AG09309 (cell line): ENCODE measurements at regions not wholly inside any gene's neighbourhood (a gene's known extent, or its start where the extent isn't known, plus 50 kb on each side); places are given as distances from the start of the nearest gene placed in this dataset.

Experiments
- DNase-seq: peaks from one replicate; pipeline ENCODE4 v3.0.0-alpha.2; 2010; ENCODE audit warnings: low read depth
- H3K4me3 ChIP-seq: 2 replicates; pipeline ENCODE4 v1.5.1; 2011; ENCODE audit warnings: mild to moderate bottlenecking, low read depth, low read length, moderate library complexity; ENCODE audit not compliant: control insufficient read depth
- TF ChIP-seq, protein P1 (sequence below): IDR thresholded peaks from 2 replicates; pipeline ENCODE4 v1.5.1; 2011; ENCODE audit warnings: mild to moderate bottlenecking, low read depth, low read length, inconsistent platforms; ENCODE audit not compliant: insufficient read depth, control insufficient read depth; ENCODE audit errors: missing control alignments

DNA sequence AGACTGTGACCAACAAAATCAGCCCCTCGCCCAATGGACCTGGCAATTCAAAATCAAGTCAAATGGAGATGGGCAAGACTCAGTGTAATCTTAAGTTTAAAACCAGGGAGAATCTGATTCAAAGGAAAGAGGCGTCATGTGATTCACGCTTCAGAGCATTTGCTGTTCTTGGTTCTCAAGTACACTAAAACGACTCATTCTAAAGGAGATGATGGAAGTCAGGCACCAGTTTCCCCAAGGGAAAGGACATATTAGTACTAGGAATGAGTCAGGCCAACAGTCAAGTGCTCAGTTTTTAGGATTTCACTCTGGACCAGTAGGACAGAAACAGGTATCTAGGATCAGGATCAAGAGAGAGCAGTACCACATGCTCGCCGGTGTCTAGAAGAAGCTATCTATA is 429.6 kb downstream of the PLPP3 start:
- TF ChIP-seq, protein P1, sequence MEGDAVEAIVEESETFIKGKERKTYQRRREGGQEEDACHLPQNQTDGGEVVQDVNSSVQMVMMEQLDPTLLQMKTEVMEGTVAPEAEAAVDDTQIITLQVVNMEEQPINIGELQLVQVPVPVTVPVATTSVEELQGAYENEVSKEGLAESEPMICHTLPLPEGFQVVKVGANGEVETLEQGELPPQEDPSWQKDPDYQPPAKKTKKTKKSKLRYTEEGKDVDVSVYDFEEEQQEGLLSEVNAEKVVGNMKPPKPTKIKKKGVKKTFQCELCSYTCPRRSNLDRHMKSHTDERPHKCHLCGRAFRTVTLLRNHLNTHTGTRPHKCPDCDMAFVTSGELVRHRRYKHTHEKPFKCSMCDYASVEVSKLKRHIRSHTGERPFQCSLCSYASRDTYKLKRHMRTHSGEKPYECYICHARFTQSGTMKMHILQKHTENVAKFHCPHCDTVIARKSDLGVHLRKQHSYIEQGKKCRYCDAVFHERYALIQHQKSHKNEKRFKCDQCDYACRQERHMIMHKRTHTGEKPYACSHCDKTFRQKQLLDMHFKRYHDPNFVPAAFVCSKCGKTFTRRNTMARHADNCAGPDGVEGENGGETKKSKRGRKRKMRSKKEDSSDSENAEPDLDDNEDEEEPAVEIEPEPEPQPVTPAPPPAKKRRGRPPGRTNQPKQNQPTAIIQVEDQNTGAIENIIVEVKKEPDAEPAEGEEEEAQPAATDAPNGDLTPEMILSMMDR, result no peak
- no peak overlapping the region for H3K4me3 ChIP-seq
- DNase-seq, result no peak

DNA sequence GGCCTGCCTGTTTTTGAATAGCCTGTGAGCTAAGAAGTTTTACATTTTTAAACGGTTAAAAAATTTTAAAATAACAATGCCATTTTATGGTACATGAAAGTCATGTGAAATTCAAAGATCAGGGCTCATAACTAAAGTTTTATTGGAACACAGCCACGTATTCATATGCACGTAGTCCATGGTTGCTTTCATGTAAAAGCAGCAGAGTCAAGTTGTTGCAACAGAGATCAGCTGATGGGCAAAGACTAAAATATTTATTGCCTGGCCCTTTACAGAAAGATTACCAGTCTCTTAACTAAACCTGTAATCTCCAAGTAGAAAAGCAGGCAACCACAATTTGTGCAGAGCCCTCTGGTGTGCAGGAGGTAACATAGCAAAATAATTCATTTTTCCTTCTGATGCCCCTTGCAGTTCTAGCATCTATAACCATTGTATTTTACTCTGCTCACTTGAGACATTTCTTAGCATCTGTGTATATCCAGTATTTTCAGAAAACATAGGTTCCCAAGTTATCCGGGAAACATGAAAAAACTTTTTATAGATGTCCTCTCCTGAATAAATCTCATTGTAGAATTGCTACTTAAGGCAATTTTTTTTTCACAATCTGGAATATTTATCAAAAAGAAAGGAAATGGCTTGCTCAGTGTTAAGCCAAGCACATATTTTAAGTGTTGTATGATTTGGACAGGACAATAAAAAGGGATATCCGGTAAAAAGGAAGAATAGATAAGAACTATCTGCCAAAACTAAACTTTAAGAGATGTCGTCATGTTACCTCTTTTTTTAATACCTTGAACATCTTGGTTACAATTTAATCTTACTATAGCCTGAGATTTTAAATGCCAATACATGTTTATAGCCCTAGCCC is 430.8 kb downstream of the PLPP3 start:
- TF ChIP-seq, protein P1, result no peak
- no peak overlapping the region for H3K4me3 ChIP-seq
- no peak for DNase-seq

DNA sequence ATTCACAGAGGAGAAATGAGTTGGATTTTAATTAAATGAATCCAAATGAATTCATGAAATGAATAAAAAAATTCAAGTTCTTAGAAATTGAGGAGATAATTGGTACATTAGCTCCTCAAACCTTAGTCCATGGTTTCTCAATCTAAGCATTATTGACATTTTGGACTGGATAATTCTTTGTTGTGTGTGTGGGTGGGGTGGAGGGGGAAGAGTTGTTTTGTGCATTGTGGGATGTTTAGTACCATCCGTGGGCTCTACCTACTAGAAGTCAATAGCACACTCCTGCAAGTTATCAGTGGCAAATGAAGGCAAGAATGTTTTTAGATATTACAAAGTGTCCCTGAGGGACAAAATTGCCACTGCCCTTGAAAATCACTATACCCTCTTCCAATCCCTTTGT is 431.9 kb downstream of the PLPP3 start:
- TF ChIP-seq, protein P1, result no peak
- no peak overlapping the region for H3K4me3 ChIP-seq
- no peak for DNase-seq

DNA sequence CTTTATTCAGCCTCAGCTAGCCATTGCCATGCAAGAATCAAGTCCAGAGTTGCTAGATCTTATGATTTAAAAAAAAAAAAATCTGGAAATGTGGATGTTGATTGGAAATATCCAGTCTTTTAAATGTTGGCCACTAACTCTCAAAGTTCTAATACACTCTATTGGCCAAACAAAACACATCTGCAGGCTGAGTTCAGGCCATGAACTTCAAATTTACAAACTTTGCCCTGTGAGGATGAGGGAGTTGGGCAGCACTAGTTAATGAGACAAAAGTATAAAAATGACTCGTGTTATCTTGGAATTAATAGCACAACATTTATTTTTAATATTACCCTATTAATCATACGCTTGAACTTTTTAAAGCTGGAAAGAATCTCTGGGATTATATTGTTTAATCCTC is 432.3 kb downstream of the PLPP3 start:
- no peak for DNase-seq
- H3K4me3 ChIP-seq, result no peak overlapping the region
- TF ChIP-seq, protein P1, result no peak

DNA sequence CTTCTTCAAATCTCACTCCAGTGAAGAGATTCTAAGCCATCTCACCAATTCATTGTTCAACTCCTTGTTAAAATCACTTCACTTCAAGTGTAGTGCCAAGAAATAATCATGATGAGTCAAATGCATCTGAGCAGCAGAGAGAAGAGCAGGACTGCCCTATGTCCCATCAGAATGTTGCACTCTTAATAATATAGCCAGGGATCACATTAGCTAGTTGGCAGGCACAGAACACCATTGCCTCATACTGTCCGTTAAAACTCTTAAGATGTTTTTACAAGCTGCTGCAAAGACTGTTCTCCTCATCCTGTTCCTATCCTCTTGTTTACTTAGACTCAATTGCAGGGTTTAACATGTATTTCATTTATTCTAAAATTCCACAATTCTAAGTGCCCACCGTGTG is 432.9 kb downstream of the PLPP3 start:
- DNase-seq, result peak; percentile 86
- no peak overlapping the region for H3K4me3 ChIP-seq
- TF ChIP-seq, protein P1, result no peak

DNA sequence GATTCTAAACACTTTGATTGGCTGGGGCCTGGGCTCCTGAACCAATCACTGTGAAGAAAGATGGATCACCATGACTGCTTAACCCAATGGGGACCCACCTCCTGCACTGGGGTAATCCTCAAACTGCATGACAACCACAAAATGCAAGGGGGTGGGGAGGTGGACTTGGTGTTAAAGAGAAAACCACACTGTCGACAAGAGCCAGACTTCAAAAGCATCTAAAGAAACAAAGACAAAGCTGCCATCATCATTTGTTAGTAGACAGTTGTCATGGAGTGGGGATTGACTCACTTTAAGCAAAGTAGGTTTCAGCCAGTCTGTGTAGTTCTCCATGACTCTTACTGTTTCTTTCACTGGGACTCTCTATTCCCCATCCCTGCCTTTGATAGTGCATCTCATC is 433.8 kb downstream of the PLPP3 start:
- no peak overlapping the region for H3K4me3 ChIP-seq
- DNase-seq, result no peak
- TF ChIP-seq, protein P1, result no peak
